HG02981 (cell line): ENCODE measurements at regions not wholly inside any gene's neighbourhood (a gene's known extent, or its start where the extent isn't known, plus 50 kb on each side); places are given as distances from the start of the nearest gene placed in this dataset.

Source experiments
- ATAC-seq: cut with Tn5 transposase; IDR thresholded peaks from one replicate; pipeline ENCODE4 v1.9.1; 2021; ENCODE audit warnings: mild to moderate bottlenecking, moderate library complexity; ENCODE audit not compliant: unreplicated experiment

GRCh38 chr1:164470996-164471395, 88.0 kb upstream of the PBX1 start:
- no peak for ATAC-seq

GRCh38 chr1:164472841-164473240, 86.1 kb upstream of the PBX1 start:
- ATAC-seq: no peak

DNA sequence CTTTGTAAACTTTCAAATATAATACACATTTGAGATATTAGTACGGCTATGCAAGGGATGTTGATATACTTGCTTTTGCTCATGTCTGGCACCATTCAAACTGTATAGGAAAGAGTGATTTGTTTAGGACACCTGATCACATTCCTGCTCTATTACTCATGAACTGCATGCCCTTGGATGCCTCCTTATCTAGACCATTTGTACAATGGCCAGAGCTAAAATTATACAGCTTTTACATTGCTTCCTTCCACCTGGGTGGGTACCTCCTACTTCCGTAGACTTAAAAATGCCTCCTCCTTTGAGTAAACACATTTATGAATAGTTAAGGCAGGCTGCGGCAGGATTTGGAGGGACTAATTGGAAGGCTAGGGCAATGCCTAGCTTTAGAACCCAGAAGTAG, 85.4 kb upstream of the PBX1 start:
- no peak for ATAC-seq

DNA sequence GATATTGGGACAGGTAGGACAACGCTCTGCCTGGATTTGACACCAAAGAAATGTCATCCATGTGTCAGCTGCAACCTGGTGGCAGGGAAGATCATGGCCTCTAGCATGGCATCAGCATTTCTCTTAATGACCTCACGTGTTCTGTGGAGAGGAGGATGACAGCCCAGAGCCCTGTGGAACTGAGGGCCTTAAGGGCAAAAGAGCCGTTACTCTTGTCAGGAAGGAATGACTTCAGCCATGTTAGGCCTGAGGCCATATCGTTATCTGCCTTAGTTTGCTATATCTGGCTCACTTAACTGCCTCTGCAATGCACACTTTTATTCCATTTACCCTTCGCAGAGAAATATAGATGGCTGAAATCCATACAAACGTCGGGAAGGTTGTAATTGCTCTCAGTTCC, 83.2 kb upstream of the PBX1 start:
- no peak for ATAC-seq

GRCh38 chr1:164477343-164477742, 81.6 kb upstream of the PBX1 start:
- no peak for ATAC-seq

GRCh38 chr1:164479242-164479641, 79.7 kb upstream of the PBX1 start:
- no peak for ATAC-seq

DNA sequence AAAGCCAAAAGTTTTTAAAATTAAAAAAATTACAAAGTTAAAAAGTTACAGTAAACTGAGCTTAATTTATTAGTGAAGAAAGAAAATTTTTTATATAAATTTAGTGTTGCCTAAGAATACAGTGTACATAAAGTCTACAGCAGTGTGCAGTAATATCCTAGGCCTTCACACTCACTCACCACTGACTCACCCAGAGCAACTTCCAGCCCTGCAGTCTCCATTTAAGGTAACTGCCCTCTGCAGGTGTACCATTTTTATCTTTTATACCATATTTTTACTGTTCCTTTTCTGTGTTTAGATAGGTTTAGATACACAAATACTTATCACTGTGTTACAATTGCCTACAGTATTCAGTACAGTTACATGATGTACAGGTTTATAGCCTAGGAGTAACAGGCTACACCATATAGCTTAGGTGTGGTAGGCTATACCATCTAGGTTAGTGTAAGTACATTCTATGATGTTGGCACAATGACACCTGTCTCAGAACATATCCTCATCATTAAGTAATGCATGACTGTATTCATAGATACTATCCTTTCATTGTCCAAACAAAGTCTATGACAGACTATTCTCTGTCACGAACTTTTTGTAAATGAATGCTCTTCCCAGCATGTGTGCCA, 78.6 kb upstream of the PBX1 start:
- no peak for ATAC-seq

DNA sequence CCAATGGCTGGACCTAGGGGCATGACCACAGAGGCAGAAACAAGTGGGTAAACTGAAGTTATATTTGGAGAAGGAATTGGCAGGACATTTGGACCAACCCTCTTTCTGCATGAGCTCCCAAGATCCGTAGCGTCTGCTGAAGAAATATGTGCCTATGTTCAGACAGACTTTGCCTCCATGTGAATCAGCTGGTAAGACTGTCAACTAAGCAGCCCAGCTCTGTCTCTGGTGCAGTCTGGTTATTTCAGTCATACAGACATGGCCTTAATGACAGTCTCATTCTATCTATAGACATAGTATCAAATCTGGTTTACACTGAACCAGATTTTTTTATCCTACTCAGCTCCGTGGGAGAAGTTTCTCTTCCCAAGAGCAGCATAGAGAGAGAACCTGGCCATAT, 63.1 kb upstream of the PBX1 start:
- ATAC-seq: no peak

GRCh38 chr1:164498792-164499191, 60.2 kb upstream of the PBX1 start:
- ATAC-seq: no peak

- ATAC-seq: no peak
Observed at GRCh38 chr1:164504749-164505148, 54.2 kb upstream of the PBX1 start.
